GM12874 (cell line): ENCODE measurements at regions not wholly inside any gene's neighbourhood (a gene's known extent, or its start where the extent isn't known, plus 50 kb on each side); places are given as distances from the start of the nearest gene placed in this dataset.

Source experiments
- TF ChIP-seq, protein P1 (sequence below): IDR thresholded peaks from 2 replicates; pipeline ENCODE4 v1.5.1; 2011; ENCODE audit warnings: low read depth, mild to moderate bottlenecking, control low read depth, low read length, moderate library complexity; ENCODE audit not compliant: insufficient read depth

- TF ChIP-seq, protein P1, sequence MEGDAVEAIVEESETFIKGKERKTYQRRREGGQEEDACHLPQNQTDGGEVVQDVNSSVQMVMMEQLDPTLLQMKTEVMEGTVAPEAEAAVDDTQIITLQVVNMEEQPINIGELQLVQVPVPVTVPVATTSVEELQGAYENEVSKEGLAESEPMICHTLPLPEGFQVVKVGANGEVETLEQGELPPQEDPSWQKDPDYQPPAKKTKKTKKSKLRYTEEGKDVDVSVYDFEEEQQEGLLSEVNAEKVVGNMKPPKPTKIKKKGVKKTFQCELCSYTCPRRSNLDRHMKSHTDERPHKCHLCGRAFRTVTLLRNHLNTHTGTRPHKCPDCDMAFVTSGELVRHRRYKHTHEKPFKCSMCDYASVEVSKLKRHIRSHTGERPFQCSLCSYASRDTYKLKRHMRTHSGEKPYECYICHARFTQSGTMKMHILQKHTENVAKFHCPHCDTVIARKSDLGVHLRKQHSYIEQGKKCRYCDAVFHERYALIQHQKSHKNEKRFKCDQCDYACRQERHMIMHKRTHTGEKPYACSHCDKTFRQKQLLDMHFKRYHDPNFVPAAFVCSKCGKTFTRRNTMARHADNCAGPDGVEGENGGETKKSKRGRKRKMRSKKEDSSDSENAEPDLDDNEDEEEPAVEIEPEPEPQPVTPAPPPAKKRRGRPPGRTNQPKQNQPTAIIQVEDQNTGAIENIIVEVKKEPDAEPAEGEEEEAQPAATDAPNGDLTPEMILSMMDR, result no peak
Observed at GRCh38 chr15:80342148-80342547, 62.0 kb upstream of the ARNT2 start.

DNA sequence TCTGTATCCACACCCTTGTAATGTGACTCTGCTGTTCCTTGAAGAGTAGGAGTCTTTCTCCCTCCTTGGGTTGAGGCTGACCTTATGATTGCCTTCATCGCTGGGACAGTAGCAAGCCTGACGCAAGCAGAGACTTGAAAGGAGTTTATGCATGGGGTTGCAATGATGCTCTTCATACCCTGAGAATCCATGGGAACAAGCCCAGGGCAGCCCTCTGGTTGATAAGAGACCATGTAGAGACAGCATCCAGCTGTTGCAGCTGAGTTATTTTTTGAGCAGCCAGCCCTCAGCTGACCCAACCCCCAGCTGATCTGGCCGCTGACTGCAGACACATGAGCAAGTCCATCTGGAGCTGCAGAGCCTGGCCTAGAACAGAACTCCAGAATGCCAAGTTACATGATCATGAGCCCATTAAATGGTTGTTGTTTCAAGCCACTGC is 60.6 kb upstream of the ARNT2 start:
- TF ChIP-seq, protein P1, result no peak

DNA sequence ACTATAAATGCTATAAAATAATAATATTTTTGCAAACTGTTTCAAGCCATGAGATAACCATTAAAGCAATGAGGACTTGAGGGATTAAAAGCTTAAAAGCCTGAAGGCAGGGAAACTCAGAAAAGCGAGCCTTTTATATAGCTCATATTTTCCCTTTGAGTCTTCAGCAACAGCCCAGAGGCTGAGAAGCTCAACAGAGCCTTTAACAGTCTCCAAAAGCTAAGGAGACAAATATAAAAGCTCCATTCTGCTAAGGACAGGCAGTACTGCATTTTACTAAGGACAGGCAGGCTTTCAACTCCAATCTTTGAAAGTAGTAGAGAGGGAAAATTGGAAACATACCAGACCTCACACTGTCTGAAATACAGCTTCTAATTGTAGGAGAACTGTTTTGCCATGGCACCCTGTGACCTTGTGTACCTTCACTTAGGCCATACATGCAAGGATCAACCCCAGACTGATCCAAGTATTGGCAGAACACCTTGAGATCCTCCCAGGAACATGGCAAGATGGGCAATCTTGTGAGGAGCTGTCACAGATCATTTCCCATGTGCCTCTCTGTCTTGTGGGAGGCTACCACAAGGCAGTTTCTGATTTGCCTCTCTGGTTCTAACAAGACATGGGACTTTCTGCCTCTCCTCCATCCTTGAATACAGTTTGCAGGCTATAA is 53.1 kb upstream of the ARNT2 start:
- TF ChIP-seq, protein P1, result no peak
